NT2/D1 (cell line): ENCODE measurements at regions not wholly inside any gene's neighbourhood (a gene's known extent, or its start where the extent isn't known, plus 50 kb on each side); places are given as distances from the start of the nearest gene placed in this dataset.
A peak's percentile ranks its signal among the peaks of the same experiment; 100 is the strongest.
"Not testable (repeated sequence)": the region's sequence is repeated elsewhere in the genome, so short reads cannot be mapped to it uniquely, and the experiment has no call there.

Source experiments
- DNase-seq: peaks from one replicate; pipeline ENCODE4 v3.0.0-alpha.2; 2011; ENCODE audit warnings: low read depth, low spot score
- H3K27me3 ChIP-seq: 2 replicates; pipeline ENCODE4 v1.6.0; 2011; ENCODE audit warnings: mild to moderate bottlenecking; ENCODE audit not compliant: insufficient read length, insufficient read depth
- H3K36me3 ChIP-seq: 2 replicates; pipeline ENCODE4 v1.6.1; 2011; ENCODE audit warnings: mild to moderate bottlenecking, low read length, mixed read lengths; ENCODE audit not compliant: insufficient read depth, insufficient read length
- H3K4me1 ChIP-seq: 2 replicates; pipeline ENCODE4 v1.5.1; 2011; ENCODE audit not compliant: insufficient read depth, insufficient read length
- H3K4me3 ChIP-seq: 2 replicates; pipeline ENCODE4 v1.5.1; 2011; ENCODE audit warnings: low read depth; ENCODE audit not compliant: insufficient read length
- H3K9ac ChIP-seq: 2 replicates; pipeline ENCODE4 v1.6.0; 2011; ENCODE audit warnings: low read depth; ENCODE audit not compliant: insufficient read length
- H3K9me3 ChIP-seq: 2 replicates; pipeline ENCODE4 v1.5.1; 2011; ENCODE audit warnings: mild to moderate bottlenecking, low read length; ENCODE audit not compliant: insufficient read depth
- SUZ12 ChIP-seq: IDR thresholded peaks from 2 replicates; pipeline ENCODE4 v1.6.1; 2011; ENCODE audit not compliant: insufficient read length, insufficient read depth; ENCODE audit errors: extremely low read depth
- YY1 ChIP-seq: IDR thresholded peaks from 2 replicates; pipeline ENCODE4 v1.6.1; 2011; ENCODE audit not compliant: insufficient read length, insufficient read depth
- ZNF274 ChIP-seq: IDR thresholded peaks from 2 replicates; pipeline ENCODE4 v1.6.1; 2011; ENCODE audit warnings: mild to moderate bottlenecking, low read depth, low read length

DNA sequence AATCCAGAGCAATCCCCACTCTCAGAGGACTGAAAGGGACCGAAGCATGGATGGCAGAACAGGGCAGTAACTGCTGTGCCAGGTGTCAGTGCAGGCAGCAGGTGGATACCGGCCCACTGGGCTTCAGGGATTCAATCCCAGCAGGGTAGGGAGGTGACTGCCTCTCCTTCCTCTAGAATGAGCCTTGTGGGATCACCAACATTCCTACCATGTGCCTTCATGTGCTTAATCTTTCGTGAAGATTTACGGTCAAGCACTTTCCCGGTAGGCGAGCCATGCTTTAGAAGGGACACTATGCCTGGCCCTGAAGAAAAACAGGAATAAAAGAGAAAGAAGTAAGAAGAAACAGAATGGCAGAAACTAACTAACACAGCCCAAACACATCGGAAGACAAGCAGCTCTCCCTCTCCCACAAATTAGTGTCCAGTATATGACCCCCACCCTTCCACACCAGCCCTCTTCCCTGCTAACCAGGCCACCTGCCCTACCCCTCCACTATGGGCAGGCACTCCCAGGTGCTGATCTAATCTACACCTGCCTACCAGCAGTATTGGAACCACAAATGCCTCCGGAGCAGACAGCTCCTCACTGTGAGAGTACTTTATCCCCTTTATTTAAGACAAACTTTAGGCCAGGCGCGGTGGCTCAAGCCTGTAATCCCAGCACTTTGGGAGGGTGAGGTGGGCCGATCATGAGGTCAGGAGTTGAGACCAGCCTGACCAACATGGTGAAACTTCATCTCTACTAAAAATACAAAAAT lies 162.5 kb downstream of the NUFIP1 start:
- Histone ChIP-seq H3K4me1 (no peaks in the 10 kb centered on the region), H3K27me3 (no peaks in the 10 kb centered on the region), H3K9ac (no peak overlapping the region), H3K9me3 (no peaks in the 10 kb centered on the region), H3K4me3 (no peak overlapping the region), H3K36me3 (no peaks in the 10 kb centered on the region)
- TF ChIP-seq SUZ12 = no peak
- no peak for TF ChIP-seq ZNF274
- TF ChIP-seq YY1 = no peak
- no peak for DNase-seq

DNA sequence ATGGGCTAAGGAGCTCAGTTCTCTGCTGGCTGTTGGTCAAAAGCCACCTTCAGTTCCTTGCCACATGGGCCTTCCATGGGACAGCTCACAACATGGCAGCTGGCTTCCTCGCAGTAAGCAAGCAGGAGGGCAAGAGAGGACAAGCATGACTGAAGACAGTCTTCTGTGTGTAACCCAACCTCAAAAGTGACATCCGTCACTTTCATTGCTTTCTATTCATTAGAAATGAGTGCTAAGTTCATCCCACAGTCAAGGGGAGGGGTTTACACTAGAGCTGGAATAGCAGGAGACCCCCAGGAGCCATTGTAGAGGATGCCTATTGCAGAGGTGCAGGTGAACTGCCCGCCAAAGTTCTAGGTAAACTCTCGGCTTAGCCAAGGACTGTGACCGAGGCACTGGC lies 163.3 kb downstream of the NUFIP1 start:
- Histone ChIP-seq H3K4me1 (no peaks in the 10 kb centered on the region), H3K9me3 (no peaks in the 10 kb centered on the region), H3K36me3 (no peaks in the 10 kb centered on the region), H3K4me3 (no peak overlapping the region), H3K9ac (no peak overlapping the region), H3K27me3 (no peaks in the 10 kb centered on the region)
- TF ChIP-seq YY1 (no peak), SUZ12 (no peak), ZNF274 (no peak)
- DNase-seq = no peak

DNA sequence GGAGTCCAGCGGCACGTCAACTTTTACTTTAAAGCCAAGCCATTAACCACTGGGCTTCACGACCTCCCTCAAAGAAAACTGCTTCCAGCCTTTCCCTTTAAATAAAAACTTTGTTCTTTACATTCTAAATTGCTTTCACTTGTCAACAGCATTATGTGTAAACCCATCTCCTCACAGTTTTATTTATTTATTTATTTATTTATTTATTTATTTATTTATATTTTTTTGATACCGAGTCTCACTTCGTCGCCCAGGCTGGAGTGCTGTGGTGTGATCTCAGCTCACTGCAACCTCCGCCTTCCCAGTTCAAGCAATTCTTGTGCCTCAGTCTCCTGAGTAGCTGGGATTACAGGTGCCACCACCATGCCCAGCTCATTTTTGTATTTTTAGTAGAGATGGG lies 165.7 kb downstream of the NUFIP1 start:
- not testable (repeated sequence) for DNase-seq, H3K4me1 ChIP-seq, H3K27me3 ChIP-seq, H3K9me3 ChIP-seq, H3K9ac ChIP-seq, H3K36me3 ChIP-seq, H3K4me3 ChIP-seq

DNA sequence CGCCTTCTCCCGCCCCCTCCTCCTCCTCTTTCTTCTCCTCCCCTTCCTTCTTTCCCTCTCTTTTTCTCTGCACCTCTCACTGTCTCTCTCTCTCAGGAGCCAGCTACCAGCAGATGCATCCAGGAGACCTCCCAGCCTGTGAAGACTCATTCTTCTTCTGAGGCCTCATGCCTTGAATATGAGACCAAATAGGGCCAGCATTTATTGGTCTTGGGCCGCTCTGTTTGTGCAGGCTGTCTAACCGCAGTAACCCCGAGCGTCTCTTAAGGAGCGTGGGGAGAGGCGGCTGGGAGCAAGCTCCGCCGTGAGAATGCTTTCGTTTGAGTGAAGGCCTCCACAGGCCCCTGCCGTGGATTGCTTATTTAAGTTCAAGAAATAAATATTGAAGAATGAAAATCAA lies 167.0 kb downstream of the NUFIP1 start:
- TF ChIP-seq SUZ12 = no peak
- H3K9ac ChIP-seq = no peak overlapping the region
- no peak overlapping the region for H3K4me3 ChIP-seq
- peaks cover 2% of the 10 kb centered on the region for H3K4me1 ChIP-seq
- no peak for DNase-seq
- H3K9me3 ChIP-seq = no peaks in the 10 kb centered on the region
- H3K36me3 ChIP-seq = no peaks in the 10 kb centered on the region
- no peaks in the 10 kb centered on the region for H3K27me3 ChIP-seq

DNA sequence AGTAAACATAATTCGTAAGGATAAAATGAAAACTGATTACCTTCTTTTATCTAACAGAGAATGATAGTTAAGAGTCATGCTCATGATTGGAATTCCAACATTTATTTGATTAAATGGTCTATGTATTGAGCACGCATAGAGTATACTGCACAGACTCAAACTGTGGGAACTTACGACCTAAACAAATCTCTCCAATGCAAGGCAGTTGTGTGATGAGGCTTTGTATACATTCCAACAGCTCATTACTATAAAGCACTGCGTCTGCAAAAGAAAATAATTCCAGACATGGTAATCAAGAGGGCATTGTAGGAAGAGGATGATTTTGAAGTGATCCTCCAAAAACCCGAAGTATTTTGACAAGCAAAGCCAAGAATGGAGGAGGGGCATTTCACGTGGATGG lies 169.5 kb downstream of the NUFIP1 start:
- no peak for TF ChIP-seq YY1
- TF ChIP-seq SUZ12 = no peak
- no peak for TF ChIP-seq ZNF274
- DNase-seq = no peak
- Histone ChIP-seq H3K36me3 (no peaks in the 10 kb centered on the region), H3K9me3 (no peaks in the 10 kb centered on the region), H3K4me3 (no peak overlapping the region), H3K4me1 (peaks cover 10% of the 10 kb centered on the region), H3K9ac (no peak overlapping the region), H3K27me3 (no peaks in the 10 kb centered on the region)

DNA sequence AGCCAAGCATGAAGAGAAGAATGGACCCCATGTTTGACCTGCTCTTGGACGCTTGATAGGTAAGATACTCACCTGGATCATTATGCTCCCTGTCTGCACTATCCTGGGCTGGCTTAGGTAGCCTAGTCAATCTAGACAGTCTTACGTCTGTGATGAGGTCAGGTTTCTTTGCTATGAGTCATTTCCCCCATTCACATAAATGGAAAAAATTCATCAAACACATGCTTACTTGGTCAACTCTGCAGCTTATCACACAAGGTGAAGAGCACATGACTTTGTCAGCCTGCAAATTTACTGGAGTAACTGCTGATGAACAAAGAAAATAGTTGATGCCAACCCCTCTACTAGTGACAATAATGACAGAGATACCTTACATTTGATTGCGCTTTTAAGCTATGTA lies 170.0 kb downstream of the NUFIP1 start:
- H3K4me1 ChIP-seq = peaks cover 10% of the 10 kb centered on the region
- no peak overlapping the region for H3K9ac ChIP-seq
- H3K4me3 ChIP-seq = no peak overlapping the region
- TF ChIP-seq ZNF274 (no peak), YY1 (no peak)
- no peak for DNase-seq
- no peaks in the 10 kb centered on the region for H3K9me3 ChIP-seq
- H3K36me3 ChIP-seq = no peaks in the 10 kb centered on the region
- H3K27me3 ChIP-seq = no peaks in the 10 kb centered on the region

DNA sequence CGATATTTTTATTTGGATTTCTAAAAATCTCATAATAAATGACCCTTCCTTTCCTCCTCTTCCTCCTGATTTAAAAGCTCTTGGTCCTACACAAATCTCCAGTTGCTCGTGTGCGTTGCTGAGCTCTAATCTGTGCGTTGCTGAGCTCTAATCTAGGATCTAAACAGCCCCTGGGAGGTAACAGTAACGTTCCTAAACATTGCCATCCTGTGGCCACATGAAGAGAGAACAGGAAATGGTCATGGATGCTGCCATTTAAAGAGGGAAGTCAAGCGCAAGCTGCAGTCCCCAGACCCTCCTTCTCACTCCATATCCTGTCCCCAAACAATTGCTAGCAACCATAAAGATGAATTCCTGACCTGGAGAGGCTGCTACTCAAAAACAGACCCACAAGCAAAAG lies 170.8 kb downstream of the NUFIP1 start:
- Histone ChIP-seq H3K9me3 (no peaks in the 10 kb centered on the region), H3K4me1 (peaks cover 10% of the 10 kb centered on the region), H3K27me3 (no peaks in the 10 kb centered on the region), H3K4me3 (no peak overlapping the region), H3K9ac (no peak overlapping the region), H3K36me3 (no peaks in the 10 kb centered on the region)
- TF ChIP-seq SUZ12 (no peak), ZNF274 (no peak)
- DNase-seq = peak; percentile 20

DNA sequence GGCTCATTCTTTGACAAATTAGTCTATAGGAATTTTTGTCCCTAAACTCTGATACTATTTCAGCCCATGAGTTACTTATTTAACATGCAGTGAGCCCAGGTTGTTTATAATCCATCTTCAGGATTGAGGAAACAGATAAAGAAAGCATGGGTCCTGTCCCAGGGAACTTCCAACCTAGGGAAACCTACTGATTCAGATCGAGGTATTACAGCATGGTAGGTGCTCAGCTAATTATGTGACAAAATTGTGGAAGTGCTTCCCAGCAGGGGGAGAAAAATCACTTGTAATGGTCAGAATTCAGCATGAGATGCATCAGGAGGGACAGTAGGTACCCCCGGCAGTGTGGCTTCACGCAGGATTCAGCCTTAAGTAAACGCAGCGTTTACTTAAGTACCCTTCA lies 171.3 kb downstream of the NUFIP1 start:
- no peaks in the 10 kb centered on the region for H3K36me3 ChIP-seq
- no peak for TF ChIP-seq YY1
- TF ChIP-seq SUZ12 = no peak
- TF ChIP-seq ZNF274 = no peak
- H3K4me1 ChIP-seq = peaks cover 10% of the 10 kb centered on the region
- H3K9ac ChIP-seq = no peak overlapping the region
- H3K27me3 ChIP-seq = no peaks in the 10 kb centered on the region
- DNase-seq = no peak
- H3K9me3 ChIP-seq = no peaks in the 10 kb centered on the region
- no peak overlapping the region for H3K4me3 ChIP-seq
